A549 (cell line): ENCODE measurements at regions not wholly inside any gene's neighbourhood (a gene's known extent, or its start where the extent isn't known, plus 50 kb on each side); places are given as distances from the start of the nearest gene placed in this dataset.

Experiments
- ATAC-seq, 2 experiments: fragments of 200-7000 bp in 1 of 2; fragments of >200 bp in 1 of 2; cut with Nextera tagmentation in 1 of 2; cut with Tn5 transposase in 1 of 2; 3 replicates each; pipeline versions ENCODE4 v1.8.0 to v1.9.1; 2018 to 2020; ENCODE audit warnings: mild to moderate bottlenecking in 1 of 2, moderate library complexity in 1 of 2
- CTCF ChIA-PET: fragments of 300-600 bp; sonication (Branson Sonifier 250); formaldehyde crosslinking; extraction: SDS; loops from one replicate; lab custom pipeline; 2021; ENCODE audit warnings: antibody characterized with exemption, inconsistent platforms; lab: Yijun Ruan, JAX
- POLR2A ChIA-PET: fragments of 350-600 bp; formaldehyde crosslinking; extraction: SDS; loops from one replicate; lab custom pipeline; 2021; ENCODE audit warnings: antibody characterized with exemption, inconsistent platforms; lab: Yijun Ruan, JAX
- DNase-seq, 2 experiments: peaks; one replicate each; pipeline versions ENCODE4 v3.0.0 to v3.0.0-alpha.2; 2011 to 2016; ENCODE audit warnings: low read depth in 1 of 2, low spot score in 1 of 2
- FAIRE-seq: peaks from 2 replicates; lab custom pipeline; 2011; peaks lifted over from hg19 to GRCh38; lab: Jason Lieb, UNC
- H3K27ac ChIP-seq, 2 experiments: fragments of >200 bp; sonication (Bioruptor Twin); formaldehyde crosslinking; 3 replicates each; pipeline ENCODE4 v1.5.1; 2016 to 2017
- H3K4me1 ChIP-seq: fragments of >200 bp; sonication (Bioruptor Twin); formaldehyde crosslinking; 3 replicates; pipeline ENCODE4 v1.6.1; 2016
- H3K4me2 ChIP-seq: fragments of >200 bp; sonication (Bioruptor Twin); formaldehyde crosslinking; 3 replicates; pipeline ENCODE4 v1.6.1; 2016
- H3K4me3 ChIP-seq: fragments of >200 bp; sonication (Bioruptor Twin); formaldehyde crosslinking; 3 replicates; pipeline ENCODE4 v1.5.1; 2016
- H3K9me3 ChIP-seq: fragments of >200 bp; sonication (Bioruptor Twin); formaldehyde crosslinking; 3 replicates; pipeline ENCODE4 v1.6.1; 2016
- CEBPB ChIP-seq, 2 experiments: fragments of >200 bp in 1 of 2; sonication (Bioruptor Twin) in 1 of 2; formaldehyde crosslinking in 1 of 2; IDR thresholded peaks; 2 replicates each; pipeline ENCODE4 v1.6.1; 2012 to 2016
- CHD2 ChIP-seq: fragments of 150-350 bp; IDR thresholded peaks from 2 replicates; pipeline ENCODE4 v1.6.1; 2014; ENCODE audit warnings: low read length; ENCODE audit not compliant: partially characterized antibody
- CTCF ChIP-seq: fragments of >200 bp; sonication (Bioruptor Twin); formaldehyde crosslinking; IDR thresholded peaks from 3 replicates; pipeline ENCODE4 v1.5.1; 2016
- ELK1 ChIP-seq: fragments of 150-350 bp; IDR thresholded peaks from 2 replicates; pipeline ENCODE4 v1.6.1; 2014; ENCODE audit warnings: low read depth, mild to moderate bottlenecking, low read length
- EP300 ChIP-seq, 2 experiments: fragments of >200 bp; sonication (Bioruptor Twin); formaldehyde crosslinking; IDR thresholded peaks; 2 replicates in 1 of 2; 3 replicates in 1 of 2; pipeline ENCODE4 v1.6.1; 2016 to 2017
- ESRRA ChIP-seq: fragments of 150-350 bp; IDR thresholded peaks from 2 replicates; pipeline ENCODE4 v1.6.1; 2014; ENCODE audit warnings: mild to moderate bottlenecking, low read length, borderline replicate concordance
- FOSL2 ChIP-seq, 2 experiments: fragments of 450-650 bp in 1 of 2; fragments of >200 bp in 1 of 2; sonication (Bioruptor Twin) in 1 of 2; formaldehyde crosslinking; IDR thresholded peaks; 2 replicates each; pipeline versions ENCODE4 v1.5.0 to v1.6.1; 2016 to 2020; ENCODE audit warnings: mild to moderate bottlenecking in 1 of 2, moderate library complexity in 1 of 2
- FOXS1 ChIP-seq: fragments of 250-450 bp; sonication (Bioruptor Pico); IDR thresholded peaks from 2 replicates; pipeline ENCODE4 v1.5.0; 2020; ENCODE audit warnings: mild to moderate bottlenecking, moderate library complexity
- GATA3 ChIP-seq: IDR thresholded peaks from 2 replicates; pipeline ENCODE4 v1.6.1; 2012; ENCODE audit warnings: borderline replicate concordance
- HES2 ChIP-seq: fragments of >200 bp; sonication (Bioruptor Twin); formaldehyde crosslinking; IDR thresholded peaks from 2 replicates; pipeline ENCODE4 v1.6.1; 2016
- JUN ChIP-seq, 2 experiments: fragments of >200 bp; sonication (Bioruptor Twin); formaldehyde crosslinking; IDR thresholded peaks; 2 replicates in 1 of 2; 3 replicates in 1 of 2; pipeline ENCODE4 v1.6.1; 2016 to 2017
- KDM5A ChIP-seq: fragments of 200-600 bp; sonication (generic); IDR thresholded peaks from 2 replicates; pipeline ENCODE4 v1.6.1; 2016; ENCODE audit warnings: antibody characterized with exemption, mild to moderate bottlenecking
- MAFK ChIP-seq: fragments of 450-650 bp; IDR thresholded peaks from 2 replicates; pipeline ENCODE4 v1.6.1; 2014; ENCODE audit not compliant: partially characterized antibody
- MAZ ChIP-seq: fragments of 150-350 bp; IDR thresholded peaks from 2 replicates; pipeline ENCODE4 v1.6.1; 2014; ENCODE audit warnings: antibody characterized with exemption, low read depth, low read length, borderline replicate concordance
- NFE2L2 ChIP-seq: fragments of 150-350 bp; conservative IDR thresholded peaks from 2 replicates; pipeline ENCODE4 v1.6.1; 2014; ENCODE audit warnings: low read length
- NR3C1 ChIP-seq: fragments of >200 bp; sonication (Bioruptor Twin); formaldehyde crosslinking; IDR thresholded peaks from 3 replicates; pipeline ENCODE4 v1.6.1; 2017
- PBX3 ChIP-seq: IDR thresholded peaks from 2 replicates; pipeline ENCODE4 v1.6.1; 2012
- POLR2AphosphoS2 ChIP-seq: conservative IDR thresholded peaks from 2 replicates; pipeline ENCODE4 v1.6.1; 2012; ENCODE audit warnings: low read length, improper control_type of control experiment, inconsistent platforms
- RAD21 ChIP-seq, 2 experiments: fragments of >200 bp in 1 of 2; sonication (Bioruptor Twin) in 1 of 2; formaldehyde crosslinking in 1 of 2; IDR thresholded peaks in 1 of 2; conservative IDR thresholded peaks in 1 of 2; 2 replicates in 1 of 2; 3 replicates in 1 of 2; pipeline ENCODE4 v1.6.1; 2012 to 2018; ENCODE audit warnings: inconsistent platforms in 1 of 2
- RNF2 ChIP-seq: fragments of 200-600 bp; sonication (generic); IDR thresholded peaks from 2 replicates; pipeline ENCODE4 v1.6.1; 2016; ENCODE audit warnings: low read depth, mild to moderate bottlenecking, antibody characterized with exemption, moderate library complexity, borderline replicate concordance
- SMC3 ChIP-seq: fragments of >200 bp; sonication (Bioruptor Twin); formaldehyde crosslinking; IDR thresholded peaks from 3 replicates; pipeline ENCODE4 v1.6.1; 2018; ENCODE audit warnings: inconsistent platforms
- WGBS: methylation state at CpG from one replicate; pipeline ENCODE4 v1.1.6; 2017; ENCODE audit errors: missing lambda C conversion rate; 5-methylcytosine and 5-hydroxymethylcytosine counted together

GRCh38 chr15:61309617-61310016, 80.5 kb upstream of the RORA start:
- Histone ChIP-seq H3K4me2 (no peak overlapping the region), H3K4me3 (no peak overlapping the region), H3K9me3 (no peaks in the 10 kb centered on the region), H3K4me1 (no peaks in the 10 kb centered on the region), H3K27ac (no peak overlapping the region)
- FAIRE-seq, result no peak
- TF ChIP-seq SMC3 (no peak), PBX3 (no peak), HES2 (no peak), MAZ (no peak), CHD2 (no peak), FOXS1 (no peak), RAD21 (conservative IDR thresholded peaks at IDR 0.05 in 1 of 2, IDR thresholded peaks at IDR 0.05 in 1 of 2) (no peak), KDM5A (no peak), ESRRA (no peak)
- no peak for DNase-seq
- ChIA-PET POLR2A (no interaction called here), CTCF (no interaction called here)
- ATAC-seq, result no peak
- WGBS, result 49% methylated on average over 5 of the region's 5 CpGs

- ATAC-seq (no peak), FAIRE-seq (no peak)
- Histone ChIP-seq H3K4me2 (no peak overlapping the region), H3K27ac (no peak overlapping the region)
- CTCF ChIA-PET, result no interaction called here
- POLR2A ChIA-PET, result no interaction called here
- no peak for TF ChIP-seq NR3C1
- TF ChIP-seq MAFK, result no peak
- TF ChIP-seq, all 56 proteins: peak for 0
- 24% methylated on average over 7 of the region's 7 CpGs for whole genome bisulfite sequencing
- DNase-seq, result no peak
- Histone ChIP-seq H3K4me3 (no peak overlapping the region), H3K4me1 (no peaks in the 10 kb centered on the region), H3K9me3 (no peaks in the 10 kb centered on the region)
Observed at GRCh38 chr15:61309031-61309511, 80.0 kb upstream of the RORA start.

GRCh38 chr15:61308437-61308836, 79.3 kb upstream of the RORA start:
- H3K4me2 ChIP-seq, result no peak overlapping the region
- ChIA-PET CTCF (no interaction called here), POLR2A (no interaction called here)
- H3K4me1 ChIP-seq, result no peaks in the 10 kb centered on the region
- H3K4me3 ChIP-seq, result no peak overlapping the region
- no peaks in the 10 kb centered on the region for H3K9me3 ChIP-seq
- FAIRE-seq, result no peak
- DNase-seq, result no peak
- TF ChIP-seq RNF2 (no peak), CEBPB (IDR thresholded peaks at IDR 0.05) (no peak), POLR2AphosphoS2 (no peak), FOSL2 (IDR thresholded peaks at IDR 0.05) (no peak), FOSL2 (CRISPR knock-in tag; IDR thresholded peaks at IDR 0.05) (no peak), NFE2L2 (no peak), CTCF (no peak), JUN (IDR thresholded peaks at IDR 0.05) (no peak), GATA3 (no peak), ELK1 (no peak), EP300 (IDR thresholded peaks at IDR 0.05) (no peak)
- 32% methylated on average over 2 of the region's 2 CpGs for WGBS
- no peak for ATAC-seq
- H3K27ac ChIP-seq, result no peak overlapping the region
